Amniotic stem cell (primary cell): ENCODE measurements at regions not wholly inside any gene's neighbourhood (a gene's known extent, or its start where the extent isn't known, plus 50 kb on each side); places are given as distances from the start of the nearest gene placed in this dataset.

Experiments
- DNase-seq: peaks from one replicate; lab custom pipeline; 2025; lab: John Stamatoyannopoulos, UW

DNA sequence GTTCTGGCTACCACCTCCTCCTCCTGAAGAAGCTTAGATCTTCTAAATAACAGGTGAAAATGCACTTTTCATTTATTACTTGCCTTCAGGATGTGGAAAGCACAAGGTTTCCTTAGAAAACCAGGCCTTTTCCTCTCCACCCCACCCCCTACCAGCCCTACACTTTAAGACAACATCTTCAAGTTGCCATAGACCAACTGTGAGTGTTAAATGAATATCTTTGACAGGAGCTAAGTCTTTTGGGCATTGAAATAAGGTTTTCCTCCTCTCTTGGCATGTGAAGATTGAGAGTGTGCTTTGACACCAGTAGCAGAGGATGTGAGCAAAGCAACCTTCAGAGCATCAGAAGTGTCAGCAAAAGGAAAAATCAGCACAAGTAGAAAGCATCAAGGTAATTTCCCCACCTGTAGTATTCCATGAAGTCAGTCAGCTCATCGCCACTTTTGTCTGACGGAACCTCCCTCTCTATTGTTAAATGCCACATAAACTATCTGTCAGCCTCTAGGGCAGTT, 532.3 kb upstream of the MMS22L start:
- DNase-seq, result no peak

GRCh38 chr6:97816526-97816925, 533.5 kb upstream of the MMS22L start:
- DNase-seq, result no peak

DNA sequence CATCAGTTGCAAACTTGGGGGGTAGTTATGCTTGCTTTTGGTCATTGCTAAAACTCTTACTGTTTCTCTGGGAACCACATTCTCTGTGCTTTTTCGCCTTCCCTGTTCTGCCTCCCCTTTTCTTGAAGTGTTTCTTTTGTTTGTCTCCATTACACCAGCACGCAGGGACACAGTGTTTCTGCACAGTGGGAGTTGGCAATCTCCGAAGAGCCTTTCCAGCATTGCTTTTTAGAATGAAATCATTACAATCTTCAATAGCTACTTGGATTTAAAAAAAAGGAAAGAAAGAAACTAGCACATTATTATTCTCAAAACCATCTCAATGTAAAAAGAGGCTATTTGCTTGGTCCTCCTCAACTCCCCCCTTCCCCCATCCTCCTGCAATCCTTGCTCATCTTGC, 536.7 kb upstream of the MMS22L start:
- DNase-seq, result no peak

DNA sequence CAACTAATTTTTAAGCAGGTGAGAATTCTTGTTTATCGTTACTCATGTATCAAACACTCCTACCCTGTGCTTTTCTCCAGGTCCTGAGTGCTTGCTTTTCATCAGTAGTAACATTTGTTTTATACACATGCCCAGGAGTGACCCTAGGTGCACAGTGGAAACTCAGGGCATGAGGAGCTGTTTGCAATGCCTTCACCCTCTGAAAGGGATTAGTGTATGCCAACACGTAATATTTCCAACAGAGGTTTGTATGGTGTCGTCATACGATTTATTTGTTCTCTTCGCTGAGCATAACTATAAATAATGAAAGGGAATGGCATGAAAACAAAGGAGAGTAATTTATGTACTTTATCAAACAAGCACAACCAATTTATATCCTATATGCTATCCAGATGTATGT, 537.4 kb upstream of the MMS22L start:
- no peak for DNase-seq

DNA sequence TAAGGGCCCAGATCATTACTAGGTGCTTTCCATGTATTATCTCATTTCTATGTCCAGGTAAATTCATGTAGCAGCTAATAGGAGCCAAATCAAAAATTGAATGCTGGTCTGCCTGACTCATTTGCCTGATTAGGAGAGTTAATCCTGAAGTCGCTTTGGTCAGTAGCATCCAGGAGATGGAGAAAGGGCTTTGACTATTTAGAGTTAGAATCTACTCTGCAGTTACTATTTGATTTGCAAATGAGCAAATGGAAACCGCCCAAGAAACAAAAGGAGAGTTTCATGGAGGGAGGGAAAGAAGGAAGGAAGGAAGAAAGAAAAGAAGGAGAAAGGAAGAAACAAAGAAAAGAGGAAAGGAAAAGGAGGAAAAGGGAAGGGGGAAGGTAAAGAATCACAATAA, 539.6 kb upstream of the MMS22L start:
- no peak for DNase-seq

GRCh38 chr6:97841763-97842162, 558.7 kb upstream of the MMS22L start:
- DNase-seq, result no peak

- DNase-seq, result no peak
These were observed 559.5 kb upstream of the MMS22L start for GRCh38 chr6:97842521-97842920.

GRCh38 chr6:97849390-97849789, 566.4 kb upstream of the MMS22L start:
- no peak for DNase-seq

GRCh38 chr6:97850458-97851212, 567.6 kb upstream of the MMS22L start:
- no peak for DNase-seq

- no peak for DNase-seq
These were observed 580.7 kb upstream of the MMS22L start for GRCh38 chr6:97863697-97864096.

DNA sequence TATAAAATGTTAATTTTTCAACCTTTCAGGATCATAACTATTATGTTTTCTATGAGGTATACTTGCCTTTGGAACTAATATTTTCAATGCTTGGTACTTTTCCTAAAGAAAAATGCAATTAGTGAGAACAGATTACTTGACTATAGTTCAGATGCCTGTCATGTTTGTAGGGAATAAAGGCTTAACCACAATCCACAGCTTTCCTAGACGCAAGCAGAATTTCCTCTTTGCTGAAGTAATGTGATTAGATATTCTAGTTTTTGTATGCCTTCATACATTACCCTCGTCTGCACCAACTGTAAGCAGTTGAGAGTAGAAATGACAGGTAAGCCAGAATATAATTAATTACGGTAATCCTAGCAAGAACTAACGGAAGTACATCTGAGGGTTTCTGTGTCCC, 581.4 kb upstream of the MMS22L start:
- no peak for DNase-seq

GRCh38 chr6:97864826-97865225, 581.8 kb upstream of the MMS22L start:
- no peak for DNase-seq

DNA sequence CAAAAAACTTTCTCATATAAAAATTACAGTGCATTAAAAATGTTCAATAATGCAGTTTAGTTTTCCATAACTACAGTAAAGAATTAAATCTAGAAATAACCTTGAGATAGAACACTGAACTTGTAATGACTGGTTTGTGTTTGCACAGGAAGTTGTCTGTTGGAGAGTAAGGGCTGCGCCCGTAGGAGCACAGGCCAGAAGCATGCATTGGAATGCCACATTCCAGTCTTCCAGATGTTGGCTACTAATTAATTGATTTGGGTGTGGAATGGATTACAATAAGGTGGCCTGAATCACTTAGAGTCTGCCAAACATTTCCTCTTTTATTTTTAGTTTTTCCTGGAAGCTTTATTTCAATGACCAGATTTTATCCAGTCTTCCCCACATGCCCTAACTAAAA, 582.6 kb upstream of the MMS22L start:
- no peak for DNase-seq

GRCh38 chr6:97866616-97867015, 583.6 kb upstream of the MMS22L start:
- no peak for DNase-seq

DNA sequence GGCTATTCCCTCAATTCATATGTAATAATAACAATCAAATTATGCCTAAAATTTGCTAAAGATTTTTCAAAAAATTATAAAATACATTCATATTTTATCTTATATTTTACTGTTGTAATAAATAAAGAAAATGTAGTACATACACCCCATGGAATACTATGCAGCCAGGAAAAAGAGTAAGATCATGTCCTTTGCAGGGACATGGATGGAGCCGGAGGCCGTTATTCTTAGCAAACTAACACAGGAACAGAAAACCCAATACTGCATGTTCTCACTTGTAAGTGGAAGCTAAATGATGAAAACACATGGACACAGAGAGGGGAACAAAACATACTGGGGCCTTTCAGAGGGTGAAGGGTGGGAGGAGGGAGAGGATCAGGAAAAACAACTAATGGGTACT, 584.2 kb upstream of the MMS22L start:
- DNase-seq, result no peak

- DNase-seq, result no peak
These were observed 587.3 kb upstream of the MMS22L start for GRCh38 chr6:97870273-97870672.

- DNase-seq, result no peak
These were observed 593.7 kb upstream of the MMS22L start for GRCh38 chr6:97876711-97877110.

GRCh38 chr6:97882755-97883154, 599.7 kb upstream of the MMS22L start:
- no peak for DNase-seq

DNA sequence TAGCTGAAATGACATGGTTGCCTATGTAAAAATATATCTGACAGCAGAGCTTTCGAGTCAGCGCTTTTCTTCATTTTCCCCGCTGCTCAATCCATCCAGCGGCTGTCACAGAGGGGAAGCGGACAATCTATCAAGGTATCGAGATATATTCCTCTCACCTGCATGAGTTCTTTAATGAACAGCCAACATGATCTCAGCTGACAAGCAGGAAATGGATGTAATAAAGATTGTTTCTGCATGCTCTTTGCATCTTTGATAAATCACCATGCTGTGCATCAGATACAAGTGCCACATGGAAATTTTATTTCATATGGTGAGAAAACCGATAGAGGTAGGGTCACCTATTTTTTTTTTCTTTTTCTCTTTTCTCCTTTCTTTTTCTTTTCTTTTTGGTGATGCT, 602.3 kb upstream of the MMS22L start:
- DNase-seq, result no peak

DNA sequence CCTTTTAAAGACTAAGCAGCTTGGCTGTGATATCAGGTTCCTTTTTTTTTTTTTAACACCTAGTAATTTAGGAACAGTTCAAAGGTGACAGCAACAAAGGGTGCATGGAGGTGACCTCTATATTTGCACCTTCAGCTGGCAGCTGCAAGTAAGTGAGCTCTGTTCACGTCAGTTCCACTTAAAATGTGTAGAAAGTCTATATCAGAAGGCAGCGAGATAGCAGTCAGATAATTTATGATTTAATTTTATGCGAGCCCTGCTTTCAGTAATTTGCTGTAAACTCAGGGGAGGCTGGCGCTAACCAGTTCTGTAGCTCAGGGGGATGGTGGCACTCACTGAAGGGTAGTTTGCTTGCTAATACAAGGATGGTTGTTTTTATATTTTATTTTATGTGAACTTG, 602.8 kb upstream of the MMS22L start:
- no peak for DNase-seq

GRCh38 chr6:97901531-97901930, 618.5 kb upstream of the MMS22L start:
- DNase-seq, result no peak

GRCh38 chr6:97909380-97909779, 626.4 kb upstream of the MMS22L start:
- DNase-seq, result no peak

- no peak for DNase-seq
These were observed 630.7 kb upstream of the MMS22L start for GRCh38 chr6:97913721-97914120.

- DNase-seq, result no peak
These were observed 631.9 kb upstream of the MMS22L start for GRCh38 chr6:97914912-97915311.
